ENCODE measurements at regions not wholly inside any gene's neighbourhood (a gene's known extent, or its start where the extent isn't known, plus 50 kb on each side); places are given as distances from the start of the nearest gene placed in this dataset.

GRCh38 chr5:71982717-71983395 is 124.4 kb upstream of the MAP1B start:
- Histone ChIP-seq H3K27me3 (no peaks in the 10 kb centered on the region), H3K36me3 (no peaks in the 10 kb centered on the region), H3K9me3 (peaks cover 6% of the 10 kb centered on the region), H3K4me3 (no peak overlapping the region), H3K4me1 (no peaks in the 10 kb centered on the region), H3K27ac (no peak overlapping the region)
- TF ChIP-seq CTCF (IDR thresholded peaks at IDR 0.05) (no peak), EP300 (IDR thresholded peaks at IDR 0.05) (no peak), POLR2AphosphoS5 (IDR thresholded peaks at IDR 0.05) (no peak), POLR2A (IDR thresholded peaks at IDR 0.05) (no peak)
- no peak for DNase-seq (ENCODE audit: low spot score in 2 of 2)
- whole genome bisulfite sequencing = 73% methylated on average over 2 of the region's 2 CpGs

GRCh38 chr5:71986101-71986500 is 121.2 kb upstream of the MAP1B start:
- Histone ChIP-seq H3K27ac (no peak overlapping the region), H3K36me3 (no peaks in the 10 kb centered on the region), H3K4me3 (no peak overlapping the region), H3K9me3 (peaks cover 6% of the 10 kb centered on the region), H3K4me1 (no peaks in the 10 kb centered on the region), H3K27me3 (no peaks in the 10 kb centered on the region)
- no peak for TF ChIP-seq POLR2A (IDR thresholded peaks at IDR 0.05)
- no peak for TF ChIP-seq CTCF (IDR thresholded peaks at IDR 0.05)
- TF ChIP-seq POLR2AphosphoS5 (IDR thresholded peaks at IDR 0.05) = no peak
- TF ChIP-seq EP300 (IDR thresholded peaks at IDR 0.05) = no peak
- no peak for DNase-seq (ENCODE audit: low spot score in 2 of 2)
- WGBS = 65% methylated on average over 2 of the region's 2 CpGs

GRCh38 chr5:71988808-71989207 is 118.5 kb upstream of the MAP1B start:
- no peaks in the 10 kb centered on the region for H3K27me3 ChIP-seq
- H3K9me3 ChIP-seq = no peaks in the 10 kb centered on the region
- no peak for TF ChIP-seq POLR2AphosphoS5 (IDR thresholded peaks at IDR 0.05)
- no peak for TF ChIP-seq POLR2A (IDR thresholded peaks at IDR 0.05)
- no peak for TF ChIP-seq EP300 (IDR thresholded peaks at IDR 0.05)
- TF ChIP-seq CTCF (IDR thresholded peaks at IDR 0.05) = no peak
- H3K4me3 ChIP-seq = no peak overlapping the region
- no peaks in the 10 kb centered on the region for H3K36me3 ChIP-seq
- no peak overlapping the region for H3K27ac ChIP-seq
- 75% methylated on average over 1 of the region's 1 CpG for WGBS
- DNase-seq (ENCODE audit: low spot score in 2 of 2) = no peak
- H3K4me1 ChIP-seq = no peaks in the 10 kb centered on the region

GRCh38 chr5:71993600-71993999 is 113.7 kb upstream of the MAP1B start:
- 75% methylated on average over 3 of the region's 3 CpGs for WGBS
- TF ChIP-seq CTCF (IDR thresholded peaks at IDR 0.05) = no peak
- TF ChIP-seq EP300 (IDR thresholded peaks at IDR 0.05) = no peak
- no peak for TF ChIP-seq POLR2A (IDR thresholded peaks at IDR 0.05)
- no peak for TF ChIP-seq POLR2AphosphoS5 (IDR thresholded peaks at IDR 0.05)
- Histone ChIP-seq H3K9me3 (no peaks in the 10 kb centered on the region), H3K4me1 (peaks cover 5% of the 10 kb centered on the region), H3K27ac (no peak overlapping the region), H3K27me3 (no peaks in the 10 kb centered on the region), H3K4me3 (no peak overlapping the region), H3K36me3 (no peaks in the 10 kb centered on the region)
- DNase-seq (ENCODE audit: low spot score in 2 of 2) = no peak

GRCh38 chr5:71996789-71997188 is 110.5 kb upstream of the MAP1B start:
- TF ChIP-seq POLR2AphosphoS5 (IDR thresholded peaks at IDR 0.05) = peak in 1 of 3 donors; percentile 28
- TF ChIP-seq EP300 (IDR thresholded peaks at IDR 0.05) = no peak
- H3K9me3 ChIP-seq = no peaks in the 10 kb centered on the region
- no peak for DNase-seq (ENCODE audit: low spot score in 2 of 2)
- no peaks in the 10 kb centered on the region for H3K36me3 ChIP-seq
- no peak overlapping the region for H3K4me3 ChIP-seq
- no peaks in the 10 kb centered on the region for H3K27me3 ChIP-seq
- peaks cover 5% of the 10 kb centered on the region for H3K4me1 ChIP-seq
- WGBS = 80% methylated on average over 1 of the region's 2 CpGs
- peak overlapping the region; percentile 45 for H3K27ac ChIP-seq

- TF ChIP-seq POLR2A (IDR thresholded peaks at IDR 0.05) (no peak), CTCF (IDR thresholded peaks at IDR 0.05) (no peak), POLR2AphosphoS5 (IDR thresholded peaks at IDR 0.05) (no peak), EP300 (IDR thresholded peaks at IDR 0.05) (no peak)
- Histone ChIP-seq H3K4me1 (peaks cover 5% of the 10 kb centered on the region), H3K27me3 (no peaks in the 10 kb centered on the region), H3K4me3 (no peak overlapping the region), H3K27ac (no peak overlapping the region), H3K9me3 (no peaks in the 10 kb centered on the region), H3K36me3 (no peaks in the 10 kb centered on the region)
- no peak for DNase-seq (ENCODE audit: low spot score in 2 of 2)
These were observed 108.5 kb upstream of the MAP1B start for GRCh38 chr5:71998746-71999145.

Data from suprapubic skin (tissue), 4 donors.